C4-2B (cell line): ENCODE measurements at regions not wholly inside any gene's neighbourhood (a gene's known extent, or its start where the extent isn't known, plus 50 kb on each side); places are given as distances from the start of the nearest gene placed in this dataset.

ENCODE experiments used
- ZFX ChIP-seq: fragments of 450-650 bp; IDR thresholded peaks from 2 replicates; pipeline ENCODE4 v1.6.1; 2017
- TF ChIP-seq, protein P1 (sequence below): fragments of 450-650 bp; conservative IDR thresholded peaks from 2 replicates; pipeline ENCODE4 v1.5.1; 2017; ENCODE audit warnings: mild to moderate bottlenecking

DNA sequence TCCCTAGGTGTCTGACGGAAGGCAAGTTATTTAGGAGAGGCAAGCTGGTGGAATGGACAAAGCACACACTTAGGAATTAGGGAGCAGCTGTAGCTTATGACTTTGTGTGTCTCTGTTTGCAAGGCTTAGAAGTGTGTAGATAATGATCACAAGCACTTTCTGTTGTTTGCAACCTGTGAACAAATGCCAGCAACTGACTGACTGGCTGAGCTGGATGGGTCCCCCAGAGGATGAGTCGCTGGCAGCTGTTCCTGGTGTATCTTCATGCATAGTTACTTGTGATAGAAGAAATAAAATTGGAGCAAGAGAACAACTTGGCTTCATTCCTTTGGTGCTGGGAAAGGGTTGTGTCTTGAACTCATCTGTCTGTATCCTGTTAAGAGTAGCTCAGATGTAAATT is 64.2 kb upstream of the BEND4 start:
- TF ChIP-seq, protein P1, sequence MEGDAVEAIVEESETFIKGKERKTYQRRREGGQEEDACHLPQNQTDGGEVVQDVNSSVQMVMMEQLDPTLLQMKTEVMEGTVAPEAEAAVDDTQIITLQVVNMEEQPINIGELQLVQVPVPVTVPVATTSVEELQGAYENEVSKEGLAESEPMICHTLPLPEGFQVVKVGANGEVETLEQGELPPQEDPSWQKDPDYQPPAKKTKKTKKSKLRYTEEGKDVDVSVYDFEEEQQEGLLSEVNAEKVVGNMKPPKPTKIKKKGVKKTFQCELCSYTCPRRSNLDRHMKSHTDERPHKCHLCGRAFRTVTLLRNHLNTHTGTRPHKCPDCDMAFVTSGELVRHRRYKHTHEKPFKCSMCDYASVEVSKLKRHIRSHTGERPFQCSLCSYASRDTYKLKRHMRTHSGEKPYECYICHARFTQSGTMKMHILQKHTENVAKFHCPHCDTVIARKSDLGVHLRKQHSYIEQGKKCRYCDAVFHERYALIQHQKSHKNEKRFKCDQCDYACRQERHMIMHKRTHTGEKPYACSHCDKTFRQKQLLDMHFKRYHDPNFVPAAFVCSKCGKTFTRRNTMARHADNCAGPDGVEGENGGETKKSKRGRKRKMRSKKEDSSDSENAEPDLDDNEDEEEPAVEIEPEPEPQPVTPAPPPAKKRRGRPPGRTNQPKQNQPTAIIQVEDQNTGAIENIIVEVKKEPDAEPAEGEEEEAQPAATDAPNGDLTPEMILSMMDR, result no peak
- TF ChIP-seq ZFX, result no peak
